IPS-NIHi7 (cell line): ENCODE measurements at regions not wholly inside any gene's neighbourhood (a gene's known extent, or its start where the extent isn't known, plus 50 kb on each side); places are given as distances from the start of the nearest gene placed in this dataset.

ENCODE experiments used
- DNase-seq: peaks from one replicate; pipeline ENCODE4 v3.0.0; 2012; ENCODE audit warnings: mixed read lengths; ENCODE audit errors: extremely low spot score

GRCh38 chr4:67234296-67234695 lies 311.0 kb downstream of the CENPC start:
- DNase-seq = no peak

DNA sequence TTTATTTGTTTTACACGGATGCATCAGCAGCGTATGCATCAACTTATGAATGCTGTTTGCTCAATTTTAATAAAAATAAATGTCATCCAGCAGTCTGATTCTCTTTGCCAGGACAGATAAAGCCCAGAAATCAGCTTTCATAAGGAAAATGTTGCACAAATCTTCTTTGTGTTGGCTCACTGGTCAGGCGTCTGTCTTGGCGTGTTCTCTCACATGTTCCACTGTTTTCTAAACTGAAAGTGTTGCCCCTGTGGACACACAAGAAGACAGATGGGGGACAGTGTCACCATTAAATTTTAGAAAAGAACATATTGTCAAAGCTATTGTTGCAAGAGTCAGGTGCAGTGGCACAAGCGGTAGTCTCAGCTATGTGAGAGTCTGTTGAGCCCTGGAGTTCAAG lies 316.2 kb downstream of the CENPC start:
- no peak for DNase-seq

DNA sequence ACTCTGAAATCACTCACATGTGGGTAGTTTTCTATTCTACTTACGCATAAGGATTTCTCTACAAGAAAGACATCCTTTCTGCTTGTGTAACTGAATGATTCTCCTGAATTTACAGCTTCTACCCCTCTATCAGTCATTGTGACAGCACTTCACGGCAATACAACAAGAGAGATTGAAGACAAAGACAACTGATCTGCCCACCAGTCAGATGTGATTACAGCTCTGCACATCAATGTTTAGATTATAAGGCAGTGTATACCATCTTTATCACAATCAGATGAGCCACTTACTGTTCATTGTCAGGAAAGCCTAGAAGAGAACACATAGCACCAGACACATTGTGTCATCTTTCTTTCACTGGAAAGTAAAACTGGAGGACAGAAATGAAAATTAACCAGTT lies 324.4 kb downstream of the CENPC start:
- no peak for DNase-seq

DNA sequence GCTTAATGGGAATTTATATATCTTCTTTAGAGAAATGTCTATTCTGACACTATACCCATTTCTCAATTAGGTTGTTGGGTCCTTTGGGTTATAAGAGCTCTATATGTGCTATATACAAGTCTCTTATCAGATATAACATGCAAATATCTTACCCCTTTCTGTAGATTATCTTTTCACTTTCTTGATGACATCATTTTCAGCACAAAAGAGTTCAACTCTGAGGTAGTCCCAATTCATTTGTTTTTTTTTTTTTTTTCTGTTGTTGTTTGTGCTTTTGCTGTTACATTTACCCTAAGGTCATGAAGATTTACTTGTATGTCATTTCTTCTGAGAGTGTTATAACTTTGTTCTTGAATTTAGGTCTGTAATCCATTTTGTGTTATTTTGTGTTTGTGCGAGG lies 326.4 kb downstream of the CENPC start:
- no peak for DNase-seq

GRCh38 chr4:67207941-67208441 lies 337.3 kb downstream of the CENPC start:
- no peak for DNase-seq

GRCh38 chr4:67204441-67204840 lies 340.9 kb downstream of the CENPC start:
- no peak for DNase-seq

- DNase-seq = no peak
These were observed 344.0 kb downstream of the CENPC start for GRCh38 chr4:67201334-67201733.

DNA sequence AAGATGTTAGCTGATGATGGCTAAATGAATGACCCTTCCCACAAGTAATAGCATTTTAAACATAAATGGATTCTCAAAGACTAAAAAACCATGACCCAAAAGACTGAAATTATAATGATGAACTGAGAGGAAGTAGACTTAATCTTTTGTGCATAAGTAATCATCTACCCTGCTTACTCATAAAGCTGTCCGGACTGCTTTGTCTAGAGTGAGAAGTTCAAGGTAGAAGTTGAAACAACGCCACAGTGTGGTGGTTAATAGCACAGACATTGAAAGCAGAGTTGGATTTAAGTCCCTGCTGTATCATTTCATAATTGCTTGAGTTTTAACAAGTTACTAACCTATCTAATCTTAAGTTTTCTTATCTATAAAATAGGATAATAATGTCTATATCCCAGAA lies 346.6 kb downstream of the CENPC start:
- peak; percentile 22 for DNase-seq

- DNase-seq = peak; percentile 43
These were observed 377.5 kb downstream of the CENPC start for GRCh38 chr4:67167849-67168248.

DNA sequence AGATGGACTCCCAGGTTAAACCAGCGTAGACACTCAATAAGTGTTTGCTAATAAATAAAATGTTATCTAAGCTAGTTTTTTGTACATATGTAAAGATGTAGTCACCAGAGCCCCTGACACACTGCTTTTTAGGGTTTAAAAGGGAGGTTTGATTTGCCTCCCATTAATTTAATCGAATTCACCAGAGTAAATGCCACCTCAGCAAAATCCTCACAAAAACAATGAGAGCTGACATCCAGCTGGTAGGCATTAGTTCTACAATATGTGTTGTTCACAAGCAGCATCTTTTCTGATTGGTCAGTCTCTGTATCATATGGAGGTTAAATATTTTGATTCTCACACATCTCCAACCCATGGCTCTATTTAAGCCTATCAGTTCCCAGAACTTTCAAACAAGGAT lies 382.6 kb downstream of the CENPC start:
- no peak for DNase-seq

DNA sequence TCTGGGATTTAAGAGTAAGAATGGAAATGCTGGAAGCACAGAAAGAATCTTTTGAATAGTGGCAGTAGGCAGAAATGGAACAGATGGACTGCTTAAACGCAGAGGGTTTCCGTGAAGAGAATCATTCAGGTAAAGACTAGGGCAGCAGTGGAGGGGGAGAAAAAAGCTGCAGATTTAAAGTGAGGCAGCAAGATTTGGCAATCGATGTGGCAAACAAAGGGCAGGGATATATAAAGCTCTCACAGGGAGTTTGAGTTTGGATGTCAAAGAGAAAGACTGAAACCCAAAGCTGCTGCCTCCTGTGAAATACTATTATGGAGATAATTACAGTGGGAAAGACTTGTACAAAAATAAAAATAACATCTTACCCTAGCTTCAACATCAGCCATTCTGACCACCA lies 384.0 kb downstream of the CENPC start:
- no peak for DNase-seq

DNA sequence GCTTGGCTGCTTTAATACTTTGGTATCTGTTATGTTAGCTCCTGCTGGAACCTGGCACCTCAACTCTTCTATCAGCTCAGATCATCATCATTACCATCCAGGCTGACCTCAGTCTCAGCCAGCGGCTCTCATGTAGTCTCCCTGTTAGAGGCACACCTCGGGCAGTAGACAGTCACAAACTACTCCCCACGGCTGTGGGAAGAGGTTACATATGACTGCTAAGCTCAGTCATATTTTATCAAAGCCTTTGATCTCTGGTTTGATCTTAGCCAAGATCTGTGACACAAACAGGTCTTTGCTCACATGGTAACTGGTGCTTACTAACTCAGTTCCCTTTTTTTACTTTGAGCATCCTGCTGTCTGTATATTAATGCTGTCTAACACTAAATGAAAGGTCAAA lies 384.9 kb downstream of the CENPC start:
- DNase-seq = no peak

DNA sequence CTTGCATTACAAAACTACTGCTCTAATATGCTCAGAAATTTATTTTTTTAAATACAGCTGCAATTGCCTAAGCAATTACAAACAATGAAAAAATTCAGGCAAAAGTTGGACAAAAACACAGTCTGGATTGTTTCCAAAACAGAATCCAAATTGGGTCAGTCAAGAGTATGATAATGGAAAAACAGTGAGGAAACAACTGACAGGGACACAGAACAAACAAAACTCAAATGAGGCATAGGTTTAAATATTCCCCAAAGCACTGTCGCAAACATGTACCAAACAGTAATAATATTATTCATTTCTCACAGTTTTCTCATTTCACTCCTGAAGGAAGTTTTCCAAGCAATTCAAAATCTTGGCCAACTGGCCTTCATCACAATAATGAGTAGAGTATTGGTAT lies 386.6 kb downstream of the CENPC start:
- DNase-seq = no peak

- no peak for DNase-seq
These were observed 392.3 kb downstream of the CENPC start for GRCh38 chr4:67152976-67153375.

GRCh38 chr4:67151376-67152343 lies 393.6 kb downstream of the CENPC start:
- no peak for DNase-seq

DNA sequence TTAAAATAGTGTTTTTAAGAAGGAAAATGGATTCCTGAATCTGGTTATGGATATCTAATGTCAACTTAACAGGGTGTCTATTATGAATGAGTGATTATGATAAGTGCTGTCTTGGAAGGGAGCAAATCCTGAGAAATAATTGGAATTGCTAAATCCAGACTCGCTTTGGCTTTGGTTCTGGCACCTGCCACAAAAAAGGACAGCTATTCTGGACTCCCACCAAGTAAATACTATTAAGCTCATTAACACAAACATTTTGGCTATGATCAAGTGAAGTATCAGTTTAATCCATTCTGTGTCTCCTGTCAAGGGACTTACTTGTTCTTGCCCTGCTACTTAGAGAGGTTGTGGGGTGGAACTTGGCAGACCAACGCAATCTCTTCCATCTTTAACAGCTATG lies 403.7 kb downstream of the CENPC start:
- DNase-seq = no peak

GRCh38 chr4:67134616-67135015 lies 410.7 kb downstream of the CENPC start:
- DNase-seq = no peak

DNA sequence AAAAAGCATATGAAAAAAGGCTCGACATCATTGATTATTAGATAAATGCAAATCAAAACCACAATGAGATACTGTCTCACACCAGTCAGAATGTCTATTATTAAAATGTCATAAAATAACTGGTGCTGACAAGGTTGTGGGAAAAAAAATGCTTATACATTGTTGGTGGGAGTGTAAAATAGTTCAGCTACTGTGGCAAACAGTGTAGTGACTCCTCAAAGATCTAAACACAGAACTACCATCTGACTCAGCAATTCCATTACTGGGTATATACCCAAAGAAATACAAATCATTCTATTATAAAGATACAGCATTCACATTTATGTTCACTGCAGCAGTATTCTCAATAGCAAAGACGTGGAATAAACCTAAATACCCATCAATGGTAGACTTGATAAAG lies 412.1 kb downstream of the CENPC start:
- DNase-seq = no peak

- no peak for DNase-seq
These were observed 414.1 kb downstream of the CENPC start for GRCh38 chr4:67131224-67131623.

- DNase-seq = no peak
These were observed 414.9 kb downstream of the CENPC start for GRCh38 chr4:67130411-67130810.

- no peak for DNase-seq
These were observed 418.7 kb downstream of the CENPC start for GRCh38 chr4:67126570-67126969.

GRCh38 chr4:67125636-67126514 lies 419.4 kb downstream of the CENPC start:
- DNase-seq = no peak

- no peak for DNase-seq
These were observed 420.6 kb downstream of the CENPC start for GRCh38 chr4:67124716-67125115.
